ENCODE measurements at regions not wholly inside any gene's neighbourhood (a gene's known extent, or its start where the extent isn't known, plus 50 kb on each side); places are given as distances from the start of the nearest gene placed in this dataset.

GRCh38 chr6:81552644-81553043, 199.8 kb downstream of the TENT5A start:
- no peak for DNase-seq (ENCODE audit: low spot score)
- Histone ChIP-seq H4K91ac (ENCODE audit: low read depth, low read length, poor library complexity) (no peak overlapping the region), H3K27me3 (ENCODE audit: control insufficient read depth in 3 of 3, insufficient read depth in 3 of 3, low read depth in 1 of 3, low read length in 3 of 3) (no peaks in the 10 kb centered on the region), H3K27ac (replicated peaks; ENCODE audit: low read length) (no peak overlapping the region), H3K14ac (ENCODE audit: low read length) (no peak overlapping the region), H4K8ac (ENCODE audit: low read depth, low read length) (no peak overlapping the region), H3K4me1 (ENCODE audit: control insufficient read depth in 2 of 2, insufficient read depth in 1 of 2, low read depth in 1 of 2, low read length in 2 of 2) (peaks cover 0 to 2% of the 10 kb centered on the region in 2 donors), H3K36me3 (replicated peaks in 1 of 2; ENCODE audit: control insufficient read depth in 2 of 2, insufficient read depth in 2 of 2, low read length in 2 of 2) (no peaks in the 10 kb centered on the region), H3K9me3 (replicated peaks in 1 of 2; ENCODE audit: control insufficient read depth in 2 of 2, insufficient read depth in 1 of 2, low read depth in 1 of 2, low read length in 2 of 2) (peaks cover 0 to 6% of the 10 kb centered on the region in 2 donors), H2BK5ac (ENCODE audit: low read length) (no peak overlapping the region), H2AFZ (ENCODE audit: low read length) (no peak overlapping the region), H2BK12ac (ENCODE audit: low read length) (no peak overlapping the region), H2AK5ac (ENCODE audit: low read depth, low read length) (no peak overlapping the region), H2BK120ac (ENCODE audit: low read depth, low read length) (no peak overlapping the region), H3K4me3 (ENCODE audit: low read length in 2 of 2) (no peak overlapping the region), H3K4ac (ENCODE audit: low read length) (no peak overlapping the region), H3K18ac (ENCODE audit: low read length) (no peak overlapping the region), H2BK15ac (ENCODE audit: low read length) (no peak overlapping the region), H3K9ac (ENCODE audit: low read depth, low read length, poor library complexity) (no peak overlapping the region), H3K4me2 (ENCODE audit: insufficient read depth, low read length, poor library complexity, severe bottlenecking) (no peak overlapping the region), H3K79me1 (ENCODE audit: low read depth, low read length) (no peaks in the 10 kb centered on the region), H3K23ac (ENCODE audit: low read depth, low read length, poor library complexity) (no peak overlapping the region)
- WGBS, 2 donors (ENCODE audit: extremely low coverage in 2 of 2, insufficient read length in 2 of 2, insufficient replicate concordance in 1 of 2): no CpG with 5 or more reads among the region's 3 CpGs

GRCh38 chr6:81547149-81547548, 205.3 kb downstream of the TENT5A start:
- Histone ChIP-seq H3K4me1 (ENCODE audit: control insufficient read depth in 2 of 2, insufficient read depth in 1 of 2, low read depth in 1 of 2, low read length in 2 of 2) (peaks cover 0 to under 1% of the 10 kb centered on the region in 2 donors), H3K79me1 (ENCODE audit: low read depth, low read length) (no peaks in the 10 kb centered on the region), H2AK5ac (ENCODE audit: low read depth, low read length) (no peak overlapping the region), H2AFZ (ENCODE audit: low read length) (no peak overlapping the region), H3K4me3 (ENCODE audit: low read length in 2 of 2) (no peak overlapping the region), H3K9ac (ENCODE audit: low read depth, low read length, poor library complexity) (no peak overlapping the region), H2BK5ac (ENCODE audit: low read length) (no peak overlapping the region), H2BK15ac (ENCODE audit: low read length) (no peak overlapping the region), H3K4ac (ENCODE audit: low read length) (no peak overlapping the region), H3K18ac (ENCODE audit: low read length) (no peak overlapping the region), H2BK12ac (ENCODE audit: low read length) (no peak overlapping the region), H3K27ac (replicated peaks; ENCODE audit: low read length) (no peak overlapping the region), H4K91ac (ENCODE audit: low read depth, low read length, poor library complexity) (no peak overlapping the region), H3K23ac (ENCODE audit: low read depth, low read length, poor library complexity) (no peak overlapping the region), H3K9me3 (replicated peaks in 1 of 2; ENCODE audit: control insufficient read depth in 2 of 2, insufficient read depth in 1 of 2, low read depth in 1 of 2, low read length in 2 of 2) (peaks cover 0 to 6% of the 10 kb centered on the region in 2 donors), H3K14ac (ENCODE audit: low read length) (no peak overlapping the region), H3K27me3 (ENCODE audit: control insufficient read depth in 3 of 3, insufficient read depth in 3 of 3, low read depth in 1 of 3, low read length in 3 of 3) (no peaks in the 10 kb centered on the region), H2BK120ac (ENCODE audit: low read depth, low read length) (no peak overlapping the region), H3K4me2 (ENCODE audit: insufficient read depth, low read length, poor library complexity, severe bottlenecking) (no peak overlapping the region), H4K8ac (ENCODE audit: low read depth, low read length) (no peak overlapping the region), H3K36me3 (replicated peaks in 1 of 2; ENCODE audit: control insufficient read depth in 2 of 2, insufficient read depth in 2 of 2, low read length in 2 of 2) (no peaks in the 10 kb centered on the region)
- no CpG with 5 or more reads among the region's 3 CpGs for WGBS, 2 donors (ENCODE audit: extremely low coverage in 2 of 2, insufficient read length in 2 of 2, insufficient replicate concordance in 1 of 2)
- no peak for DNase-seq (ENCODE audit: low spot score)

GRCh38 chr6:81534934-81535465, 217.5 kb downstream of the TENT5A start:
- H2BK5ac ChIP-seq (ENCODE audit: low read length): no peak overlapping the region
- no peak overlapping the region for H2BK120ac ChIP-seq (ENCODE audit: low read depth, low read length)
- no peaks in the 10 kb centered on the region for H3K36me3 ChIP-seq (replicated peaks in 1 of 2; ENCODE audit: control insufficient read depth in 2 of 2, insufficient read depth in 2 of 2, low read length in 2 of 2)
- no peaks in the 10 kb centered on the region for H3K4me1 ChIP-seq (ENCODE audit: control insufficient read depth in 2 of 2, insufficient read depth in 1 of 2, low read depth in 1 of 2, low read length in 2 of 2)
- no peak overlapping the region for H4K8ac ChIP-seq (ENCODE audit: low read depth, low read length)
- no peaks in the 10 kb centered on the region for H3K27me3 ChIP-seq (ENCODE audit: control insufficient read depth in 3 of 3, insufficient read depth in 3 of 3, low read depth in 1 of 3, low read length in 3 of 3)
- no peak overlapping the region for H3K14ac ChIP-seq (ENCODE audit: low read length)
- H3K4me3 ChIP-seq (ENCODE audit: low read length in 2 of 2): no peak overlapping the region
- no peaks in the 10 kb centered on the region for H3K9me3 ChIP-seq (replicated peaks in 1 of 2; ENCODE audit: control insufficient read depth in 2 of 2, insufficient read depth in 1 of 2, low read depth in 1 of 2, low read length in 2 of 2)
- H3K79me1 ChIP-seq (ENCODE audit: low read depth, low read length): no peaks in the 10 kb centered on the region
- DNase-seq (ENCODE audit: low spot score): no peak
- H3K4me2 ChIP-seq (ENCODE audit: insufficient read depth, low read length, poor library complexity, severe bottlenecking): no peak overlapping the region
- H2BK15ac ChIP-seq (ENCODE audit: low read length): no peak overlapping the region
- no peak overlapping the region for H3K23ac ChIP-seq (ENCODE audit: low read depth, low read length, poor library complexity)
- no peak overlapping the region for H2BK12ac ChIP-seq (ENCODE audit: low read length)
- no peak overlapping the region for H2AK5ac ChIP-seq (ENCODE audit: low read depth, low read length)
- no peak overlapping the region for H2AFZ ChIP-seq (ENCODE audit: low read length)
- no peak overlapping the region for H4K91ac ChIP-seq (ENCODE audit: low read depth, low read length, poor library complexity)
- H3K18ac ChIP-seq (ENCODE audit: low read length): no peak overlapping the region
- no CpG with 5 or more reads among the region's 2 CpGs for WGBS, 2 donors (ENCODE audit: extremely low coverage in 2 of 2, insufficient read length in 2 of 2, insufficient replicate concordance in 1 of 2)
- no peak overlapping the region for H3K4ac ChIP-seq (ENCODE audit: low read length)
- H3K9ac ChIP-seq (ENCODE audit: low read depth, low read length, poor library complexity): no peak overlapping the region
- H3K27ac ChIP-seq (replicated peaks; ENCODE audit: low read length): no peak overlapping the region

- no peaks in the 10 kb centered on the region for H3K79me1 ChIP-seq (ENCODE audit: low read depth, low read length)
- H3K9me3 ChIP-seq (replicated peaks in 1 of 2; ENCODE audit: control insufficient read depth in 2 of 2, insufficient read depth in 1 of 2, low read depth in 1 of 2, low read length in 2 of 2): no peaks in the 10 kb centered on the region
- no peak overlapping the region for H3K4me3 ChIP-seq (ENCODE audit: low read length in 2 of 2)
- no peak overlapping the region for H2AFZ ChIP-seq (ENCODE audit: low read length)
- H3K27me3 ChIP-seq (ENCODE audit: control insufficient read depth in 3 of 3, insufficient read depth in 3 of 3, low read depth in 1 of 3, low read length in 3 of 3): no peaks in the 10 kb centered on the region
- no peaks in the 10 kb centered on the region for H3K4me1 ChIP-seq (ENCODE audit: control insufficient read depth in 2 of 2, insufficient read depth in 1 of 2, low read depth in 1 of 2, low read length in 2 of 2)
- no peak overlapping the region for H3K27ac ChIP-seq (replicated peaks; ENCODE audit: low read length)
- no peak overlapping the region for H2BK5ac ChIP-seq (ENCODE audit: low read length)
- no CpG with 5 or more reads among the region's 3 CpGs for WGBS, 2 donors (ENCODE audit: extremely low coverage in 2 of 2, insufficient read length in 2 of 2, insufficient replicate concordance in 1 of 2)
- no peak overlapping the region for H3K18ac ChIP-seq (ENCODE audit: low read length)
- H3K36me3 ChIP-seq (replicated peaks in 1 of 2; ENCODE audit: control insufficient read depth in 2 of 2, insufficient read depth in 2 of 2, low read length in 2 of 2): no peaks in the 10 kb centered on the region
- no peak overlapping the region for H3K4ac ChIP-seq (ENCODE audit: low read length)
- no peak for DNase-seq (ENCODE audit: low spot score)
- no peak overlapping the region for H2AK5ac ChIP-seq (ENCODE audit: low read depth, low read length)
- no peak overlapping the region for H2BK120ac ChIP-seq (ENCODE audit: low read depth, low read length)
- H2BK15ac ChIP-seq (ENCODE audit: low read length): no peak overlapping the region
- H4K8ac ChIP-seq (ENCODE audit: low read depth, low read length): no peak overlapping the region
- no peak overlapping the region for H3K23ac ChIP-seq (ENCODE audit: low read depth, low read length, poor library complexity)
- H3K4me2 ChIP-seq (ENCODE audit: insufficient read depth, low read length, poor library complexity, severe bottlenecking): no peak overlapping the region
- H4K91ac ChIP-seq (ENCODE audit: low read depth, low read length, poor library complexity): no peak overlapping the region
- H3K9ac ChIP-seq (ENCODE audit: low read depth, low read length, poor library complexity): no peak overlapping the region
- H2BK12ac ChIP-seq (ENCODE audit: low read length): no peak overlapping the region
- H3K14ac ChIP-seq (ENCODE audit: low read length): no peak overlapping the region
Observed at GRCh38 chr6:81531869-81532561, 220.5 kb downstream of the TENT5A start.

Measured in neuronal stem cell (in vitro differentiated cells).